ENCODE measurements at regions not wholly inside any gene's neighbourhood (a gene's known extent, or its start where the extent isn't known, plus 50 kb on each side); places are given as distances from the start of the nearest gene placed in this dataset.

DNA sequence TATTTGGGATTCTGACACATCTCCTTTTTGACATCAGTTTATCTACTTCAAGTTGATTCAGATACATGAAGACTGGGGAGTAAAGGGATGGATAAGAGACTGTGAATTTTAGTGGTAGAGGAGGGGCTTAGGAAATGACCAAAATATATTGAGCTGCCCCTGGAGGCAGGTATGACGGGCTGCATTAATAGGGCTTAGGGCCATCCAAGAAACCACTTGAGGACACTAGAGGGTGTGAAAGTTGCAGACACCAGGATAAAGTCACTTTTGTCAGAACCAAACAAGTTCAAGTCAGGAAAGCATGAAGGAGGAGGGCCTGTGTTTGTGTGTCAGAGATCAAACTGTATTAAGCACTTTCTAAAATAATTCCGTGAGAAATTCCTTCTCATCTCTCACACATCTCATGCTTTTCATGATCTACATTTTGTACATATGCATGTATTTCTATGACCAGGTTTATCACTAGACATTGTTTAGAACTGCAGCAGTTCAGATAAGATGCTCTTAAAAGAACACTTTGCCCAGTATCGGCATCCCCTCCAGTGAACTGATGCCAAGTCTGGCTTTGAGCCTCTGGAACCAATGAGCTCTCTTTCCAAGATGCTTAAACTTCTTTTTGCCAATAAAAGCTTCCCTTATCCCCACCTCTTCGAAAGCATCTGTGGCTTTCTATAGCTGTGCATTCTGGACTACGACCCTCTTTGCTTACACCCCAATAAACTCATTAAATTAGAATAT is 136.9 kb downstream of the SLC38A1 start:
- H3K27me3 ChIP-seq: no peaks in the 10 kb centered on the region
- H3K4me1 ChIP-seq: no peaks in the 10 kb centered on the region
- TF ChIP-seq, protein P1, sequence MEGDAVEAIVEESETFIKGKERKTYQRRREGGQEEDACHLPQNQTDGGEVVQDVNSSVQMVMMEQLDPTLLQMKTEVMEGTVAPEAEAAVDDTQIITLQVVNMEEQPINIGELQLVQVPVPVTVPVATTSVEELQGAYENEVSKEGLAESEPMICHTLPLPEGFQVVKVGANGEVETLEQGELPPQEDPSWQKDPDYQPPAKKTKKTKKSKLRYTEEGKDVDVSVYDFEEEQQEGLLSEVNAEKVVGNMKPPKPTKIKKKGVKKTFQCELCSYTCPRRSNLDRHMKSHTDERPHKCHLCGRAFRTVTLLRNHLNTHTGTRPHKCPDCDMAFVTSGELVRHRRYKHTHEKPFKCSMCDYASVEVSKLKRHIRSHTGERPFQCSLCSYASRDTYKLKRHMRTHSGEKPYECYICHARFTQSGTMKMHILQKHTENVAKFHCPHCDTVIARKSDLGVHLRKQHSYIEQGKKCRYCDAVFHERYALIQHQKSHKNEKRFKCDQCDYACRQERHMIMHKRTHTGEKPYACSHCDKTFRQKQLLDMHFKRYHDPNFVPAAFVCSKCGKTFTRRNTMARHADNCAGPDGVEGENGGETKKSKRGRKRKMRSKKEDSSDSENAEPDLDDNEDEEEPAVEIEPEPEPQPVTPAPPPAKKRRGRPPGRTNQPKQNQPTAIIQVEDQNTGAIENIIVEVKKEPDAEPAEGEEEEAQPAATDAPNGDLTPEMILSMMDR (IDR thresholded peaks at IDR 0.05): peak; percentile 12 to 35 (median 22)
- TF ChIP-seq POLR2A (IDR thresholded peaks at IDR 0.05; ENCODE audit: low read depth): no peak
- no peaks in the 10 kb centered on the region for H3K36me3 ChIP-seq
- intact Hi-C loops (cut with DNase I): no loop called here
- no peak for DNase-seq (ENCODE audit: extremely low spot score)
- no peak overlapping the region for H3K4me3 ChIP-seq
- no peaks in the 10 kb centered on the region for H3K9me3 ChIP-seq
- 69% methylated on average over 5 of the region's 5 CpGs for WGBS
- no peak overlapping the region for H3K27ac ChIP-seq (replicated peaks in 1 of 4)

DNA sequence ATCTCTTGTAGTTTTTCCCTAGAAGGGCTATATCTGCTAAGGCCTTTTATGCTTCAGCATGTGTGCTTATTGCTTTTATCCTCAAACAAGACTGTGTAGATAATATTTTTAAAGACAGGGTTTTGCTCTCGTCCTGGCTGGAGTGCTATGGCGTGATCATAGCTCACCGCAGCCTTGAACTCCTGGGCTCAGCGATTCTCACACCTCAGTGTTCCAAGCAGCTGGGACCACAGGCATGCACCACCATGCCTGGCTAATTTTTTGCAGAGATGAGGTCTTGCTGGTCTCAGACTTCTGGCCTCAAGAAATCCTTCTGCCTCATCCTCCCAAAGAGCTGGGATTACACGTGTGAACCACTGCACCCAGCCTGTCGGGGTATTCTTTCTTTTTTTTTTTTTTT is 137.3 kb upstream of the SCAF11 start:
- H3K27ac ChIP-seq (replicated peaks in 1 of 4): no peak overlapping the region
- WGBS: 90% methylated on average over 5 of the region's 6 CpGs
- H3K27me3 ChIP-seq: no peaks in the 10 kb centered on the region
- H3K9me3 ChIP-seq: no peaks in the 10 kb centered on the region
- no peak for DNase-seq (ENCODE audit: extremely low spot score)
- no peaks in the 10 kb centered on the region for H3K36me3 ChIP-seq
- no peak overlapping the region for H3K4me3 ChIP-seq
- intact Hi-C loops (cut with DNase I): loop anchor here (5.0 to 10.0 kb wide), 3 partner anchors 177 to 540 kb away; no protein-coding TSS in a partner anchor
- TF ChIP-seq EP300 (IDR thresholded peaks at IDR 0.05) (no peak), POLR2A (IDR thresholded peaks at IDR 0.05; ENCODE audit: low read depth) (no peak), POLR2AphosphoS5 (IDR thresholded peaks at IDR 0.05) (no peak)
- TF ChIP-seq, protein P1 (IDR thresholded peaks at IDR 0.05): no peak
- H3K4me1 ChIP-seq: peaks cover 12 to 21% (median 15%) of the 10 kb centered on the region in 4 donors

DNA sequence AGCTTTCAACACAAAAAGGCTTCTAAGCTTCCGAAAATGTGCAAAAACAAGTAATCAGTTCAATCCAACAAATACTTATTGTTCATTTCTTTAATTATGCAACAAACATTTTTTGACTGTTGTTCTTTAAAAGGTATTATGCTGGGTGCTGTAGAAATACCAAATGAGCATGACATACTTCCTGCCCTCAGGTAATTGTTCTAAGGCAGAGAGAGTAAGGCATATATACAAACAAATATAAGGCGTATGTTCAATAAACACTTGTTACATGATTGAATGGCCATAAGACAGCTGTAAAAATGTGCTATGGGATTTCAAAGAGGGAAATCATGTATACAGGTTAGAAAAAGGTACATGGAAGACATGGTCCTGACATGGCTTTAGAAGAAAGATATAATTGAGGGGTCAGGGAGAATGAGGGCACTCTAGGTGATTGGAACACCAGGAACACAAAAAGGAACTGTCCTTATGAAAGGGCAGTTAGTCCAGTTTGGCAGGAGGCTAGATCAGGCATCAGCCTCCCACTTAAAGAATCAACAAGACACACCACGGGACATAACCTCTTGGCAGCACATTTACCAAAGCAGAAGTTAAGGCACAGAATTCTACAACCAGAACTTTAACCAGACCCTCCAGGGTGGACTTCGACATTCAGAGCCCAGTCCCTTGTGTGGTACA is 135.8 kb upstream of the SCAF11 start:
- H3K9me3 ChIP-seq: no peaks in the 10 kb centered on the region
- peak overlapping the region in 3 of 4 donors; percentile 41 to 51 (median 44) for H3K4me3 ChIP-seq
- TF ChIP-seq POLR2A (IDR thresholded peaks at IDR 0.05; ENCODE audit: low read depth): no peak
- TF ChIP-seq POLR2AphosphoS5 (IDR thresholded peaks at IDR 0.05): no peak
- TF ChIP-seq EP300 (IDR thresholded peaks at IDR 0.05): no peak
- TF ChIP-seq, protein P1 (IDR thresholded peaks at IDR 0.05): no peak
- H3K27me3 ChIP-seq: no peaks in the 10 kb centered on the region
- no peaks in the 10 kb centered on the region for H3K36me3 ChIP-seq
- peak overlapping the region in 1 of 4 donors; percentile 42 for H3K27ac ChIP-seq (replicated peaks in 1 of 4)
- H3K4me1 ChIP-seq: peaks cover 12 to 21% (median 15%) of the 10 kb centered on the region in 4 donors
- intact Hi-C loops (cut with DNase I): loop anchor here (5.0 to 10.0 kb wide), 3 partner anchors 179 to 541 kb away; no protein-coding TSS in a partner anchor
- 71% methylated on average over 4 of the region's 4 CpGs for WGBS
- no peak for DNase-seq (ENCODE audit: extremely low spot score)

DNA sequence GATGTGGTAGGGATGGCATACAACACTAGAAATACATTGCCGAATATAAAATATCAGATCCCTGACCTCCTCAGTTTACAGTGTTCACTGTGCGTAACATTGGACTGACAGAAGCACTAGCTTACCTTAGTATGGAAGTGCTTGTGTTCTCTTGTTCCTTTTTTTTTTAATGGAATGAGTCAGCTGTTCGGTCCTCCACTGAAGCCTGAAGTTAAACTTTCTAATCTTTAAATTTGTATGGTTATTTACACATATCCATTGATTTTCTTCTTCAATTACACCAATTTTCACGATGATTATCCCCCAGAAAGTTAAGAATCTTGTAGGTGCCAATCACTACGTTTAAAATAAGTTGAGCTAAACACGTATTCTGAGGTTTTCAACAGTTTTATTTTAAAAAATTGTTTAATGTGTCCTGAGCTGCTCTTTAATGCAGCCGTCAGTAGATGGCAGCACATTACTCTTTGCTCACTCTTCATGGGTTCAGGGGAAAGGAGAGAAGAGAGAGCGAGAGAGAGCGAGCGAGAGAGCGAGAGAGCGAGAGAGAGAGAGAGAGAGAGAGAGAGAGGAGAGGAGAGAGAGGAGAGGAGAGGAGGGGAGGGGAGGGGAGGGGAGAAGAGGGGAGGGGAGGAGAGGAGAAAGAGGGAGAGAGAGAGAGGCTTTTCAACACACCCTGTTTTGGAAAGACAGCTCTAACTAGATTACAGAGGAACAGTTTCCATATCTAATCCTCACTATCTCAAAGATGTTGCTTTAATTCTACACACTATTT is 134.7 kb upstream of the SCAF11 start:
- WGBS: 13% methylated on average over 10 of the region's 12 CpGs
- intact Hi-C loops (cut with DNase I): loop anchor here (5.0 to 10.0 kb wide), 3 partner anchors 180 to 542 kb away; no protein-coding TSS in a partner anchor
- H3K27ac ChIP-seq (replicated peaks in 1 of 4): peak overlapping the region in 3 of 4 donors; percentile 25 to 42 (median 37)
- peaks cover 12 to 21% (median 15%) of the 10 kb centered on the region in 4 donors for H3K4me1 ChIP-seq
- H3K4me3 ChIP-seq: peak overlapping the region; percentile 30 to 51 (median 42)
- H3K27me3 ChIP-seq: no peaks in the 10 kb centered on the region
- TF ChIP-seq, protein P1 (IDR thresholded peaks at IDR 0.05): peak; percentile 72 to 80 (median 72)
- TF ChIP-seq POLR2AphosphoS5 (IDR thresholded peaks at IDR 0.05): peak in 1 of 2 donors; percentile 21
- TF ChIP-seq EP300 (IDR thresholded peaks at IDR 0.05): no peak
- TF ChIP-seq POLR2A (IDR thresholded peaks at IDR 0.05; ENCODE audit: low read depth): no peak
- no peak for DNase-seq (ENCODE audit: extremely low spot score)
- no peaks in the 10 kb centered on the region for H3K9me3 ChIP-seq
- H3K36me3 ChIP-seq: no peaks in the 10 kb centered on the region

Data from esophagus muscularis mucosa (tissue), 4 donors.